ENCODE measurements at regions not wholly inside any gene's neighbourhood (a gene's known extent, or its start where the extent isn't known, plus 50 kb on each side); places are given as distances from the start of the nearest gene placed in this dataset.
"Not testable (repeated sequence)": the region's sequence is repeated elsewhere in the genome, so short reads cannot be mapped to it uniquely, and the experiment has no call there.

DNA sequence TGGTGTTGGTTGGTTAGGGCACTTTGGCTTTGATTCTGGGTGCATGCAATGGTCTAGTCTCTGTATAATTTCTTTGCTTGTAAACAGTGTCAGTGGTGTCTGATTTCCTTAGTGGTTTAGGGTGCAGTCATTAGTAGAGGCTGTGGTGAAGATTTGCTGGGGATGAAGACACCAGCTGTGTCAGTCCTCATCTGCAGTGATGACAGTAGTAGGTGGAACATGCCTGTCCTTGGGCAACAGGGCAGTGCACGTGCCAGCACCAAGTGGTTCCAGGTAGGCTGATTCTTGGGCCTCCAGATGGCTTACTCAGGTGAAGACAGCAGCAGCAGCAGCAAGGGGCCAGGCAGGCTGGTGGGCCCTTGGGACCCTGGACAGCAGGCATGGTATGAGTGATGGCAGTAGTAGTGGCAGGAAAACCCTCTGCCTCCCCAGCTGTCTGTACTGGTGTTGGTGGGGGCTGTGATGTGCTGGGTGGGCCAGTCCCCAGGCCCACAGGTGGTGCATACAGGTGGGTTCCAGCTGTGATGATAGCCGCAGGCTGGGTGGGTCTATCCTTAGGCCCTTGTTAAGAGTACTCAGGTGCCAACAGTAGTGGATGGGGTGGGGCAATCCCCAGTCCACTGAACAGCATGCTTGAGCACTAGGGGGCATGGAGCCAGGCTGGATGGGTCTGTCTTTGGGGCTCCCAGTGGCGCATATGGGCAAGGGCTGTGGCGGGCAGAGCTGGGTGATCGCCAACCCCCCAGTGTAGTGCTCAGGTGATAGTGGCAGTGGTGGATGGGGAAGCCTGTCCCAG lies 140.7 kb upstream of the THUMPD2 start:
- ChIA-PET CTCF (interaction anchor here (1.4 kb wide), 1 partner anchor 294 kb away, joined by 3 read pairs; no protein-coding TSS in a partner anchor), POLR2A (no interaction called here)
- H3K4me3 ChIP-seq (ENCODE audit: low read depth, low read length) = no peak overlapping the region
- TF ChIP-seq, protein P1, sequence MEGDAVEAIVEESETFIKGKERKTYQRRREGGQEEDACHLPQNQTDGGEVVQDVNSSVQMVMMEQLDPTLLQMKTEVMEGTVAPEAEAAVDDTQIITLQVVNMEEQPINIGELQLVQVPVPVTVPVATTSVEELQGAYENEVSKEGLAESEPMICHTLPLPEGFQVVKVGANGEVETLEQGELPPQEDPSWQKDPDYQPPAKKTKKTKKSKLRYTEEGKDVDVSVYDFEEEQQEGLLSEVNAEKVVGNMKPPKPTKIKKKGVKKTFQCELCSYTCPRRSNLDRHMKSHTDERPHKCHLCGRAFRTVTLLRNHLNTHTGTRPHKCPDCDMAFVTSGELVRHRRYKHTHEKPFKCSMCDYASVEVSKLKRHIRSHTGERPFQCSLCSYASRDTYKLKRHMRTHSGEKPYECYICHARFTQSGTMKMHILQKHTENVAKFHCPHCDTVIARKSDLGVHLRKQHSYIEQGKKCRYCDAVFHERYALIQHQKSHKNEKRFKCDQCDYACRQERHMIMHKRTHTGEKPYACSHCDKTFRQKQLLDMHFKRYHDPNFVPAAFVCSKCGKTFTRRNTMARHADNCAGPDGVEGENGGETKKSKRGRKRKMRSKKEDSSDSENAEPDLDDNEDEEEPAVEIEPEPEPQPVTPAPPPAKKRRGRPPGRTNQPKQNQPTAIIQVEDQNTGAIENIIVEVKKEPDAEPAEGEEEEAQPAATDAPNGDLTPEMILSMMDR (IDR thresholded peaks at IDR 0.05; ENCODE audit: insufficient read depth, low read length, missing control alignments) = no peak
- no peak for DNase-seq (ENCODE audit: low read depth, low spot score)

DNA sequence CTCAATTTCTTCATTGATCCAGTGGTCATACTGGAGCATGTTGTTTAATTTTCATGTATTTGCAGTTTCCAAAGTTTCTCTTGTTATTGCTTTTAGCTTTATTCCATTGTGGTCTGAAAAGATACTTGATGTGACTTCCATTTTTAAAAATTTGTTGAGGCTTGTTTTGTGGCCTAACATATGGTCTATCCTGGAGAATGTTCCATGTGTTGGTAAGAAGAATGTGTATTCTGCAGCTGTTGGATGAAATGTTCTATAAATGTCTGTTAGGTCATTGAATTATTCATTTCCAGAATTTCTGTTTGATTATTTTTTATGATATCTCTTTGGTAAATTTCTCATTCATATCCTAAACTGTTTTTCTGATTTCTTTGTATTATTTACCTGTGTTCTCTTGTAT lies 139.8 kb upstream of the THUMPD2 start:
- no peak overlapping the region for H3K4me3 ChIP-seq (ENCODE audit: low read depth, low read length)
- ChIA-PET CTCF (interaction anchor here (1.3 kb wide), 1 partner anchor 9 kb away, joined by 4 read pairs; no protein-coding TSS in a partner anchor), POLR2A (no interaction called here)
- TF ChIP-seq, protein P1 (IDR thresholded peaks at IDR 0.05; ENCODE audit: insufficient read depth, low read length, missing control alignments) = no peak
- DNase-seq (ENCODE audit: low read depth, low spot score) = no peak

DNA sequence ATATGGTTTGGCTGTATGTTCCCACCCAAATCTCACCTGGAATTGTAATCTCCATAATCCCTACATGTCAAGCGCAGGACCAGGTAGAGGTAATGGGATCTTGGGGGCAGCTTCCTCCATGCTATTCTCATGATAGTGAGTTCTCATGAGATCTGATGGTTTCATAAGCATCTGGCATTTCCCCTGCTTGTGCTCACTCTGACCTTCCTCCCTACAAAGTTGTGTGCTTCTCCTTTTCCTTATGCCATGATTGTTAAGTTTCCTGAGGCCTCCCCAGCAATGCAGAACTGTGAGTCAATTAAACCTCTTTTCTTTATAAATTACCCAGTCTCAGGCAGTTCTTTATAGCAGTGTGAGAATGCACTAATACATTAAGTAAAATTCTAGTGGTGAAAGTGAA lies 138.3 kb upstream of the THUMPD2 start:
- CTCF ChIA-PET; DNase-seq (ENCODE audit: low read depth, low spot score); POLR2A ChIA-PET; H3K4me3 ChIP-seq (ENCODE audit: low read depth, low read length): not testable (repeated sequence)

DNA sequence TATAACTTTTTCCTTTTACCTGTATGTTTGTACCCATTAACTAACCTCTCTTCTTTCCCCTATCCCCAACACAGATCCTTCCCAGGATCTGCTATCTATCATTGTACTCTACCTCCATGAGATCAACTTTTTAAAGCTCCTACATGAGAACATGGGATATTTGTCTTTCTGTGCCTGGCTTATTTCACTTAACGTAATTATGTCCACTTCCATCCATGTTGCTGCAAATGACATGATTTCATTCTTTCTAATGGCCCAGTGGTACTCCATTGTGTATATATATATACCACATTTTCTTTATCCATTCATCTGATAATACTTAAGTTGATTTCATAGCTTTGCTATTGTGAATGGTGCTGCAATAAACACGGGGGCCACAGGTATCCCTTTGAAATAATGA lies 135.9 kb upstream of the THUMPD2 start:
- CTCF ChIA-PET = interaction anchor here (0.7 to 2.2 kb wide), 11 partner anchors 8 to 1784 kb away, joined by 3 to 10 read pairs (median 3); no protein-coding TSS in a partner anchor
- no peak for DNase-seq (ENCODE audit: low read depth, low spot score)
- POLR2A ChIA-PET = no interaction called here
- TF ChIP-seq, protein P1 (IDR thresholded peaks at IDR 0.05; ENCODE audit: insufficient read depth, low read length, missing control alignments) = no peak
- H3K4me3 ChIP-seq (ENCODE audit: low read depth, low read length) = no peak overlapping the region

DNA sequence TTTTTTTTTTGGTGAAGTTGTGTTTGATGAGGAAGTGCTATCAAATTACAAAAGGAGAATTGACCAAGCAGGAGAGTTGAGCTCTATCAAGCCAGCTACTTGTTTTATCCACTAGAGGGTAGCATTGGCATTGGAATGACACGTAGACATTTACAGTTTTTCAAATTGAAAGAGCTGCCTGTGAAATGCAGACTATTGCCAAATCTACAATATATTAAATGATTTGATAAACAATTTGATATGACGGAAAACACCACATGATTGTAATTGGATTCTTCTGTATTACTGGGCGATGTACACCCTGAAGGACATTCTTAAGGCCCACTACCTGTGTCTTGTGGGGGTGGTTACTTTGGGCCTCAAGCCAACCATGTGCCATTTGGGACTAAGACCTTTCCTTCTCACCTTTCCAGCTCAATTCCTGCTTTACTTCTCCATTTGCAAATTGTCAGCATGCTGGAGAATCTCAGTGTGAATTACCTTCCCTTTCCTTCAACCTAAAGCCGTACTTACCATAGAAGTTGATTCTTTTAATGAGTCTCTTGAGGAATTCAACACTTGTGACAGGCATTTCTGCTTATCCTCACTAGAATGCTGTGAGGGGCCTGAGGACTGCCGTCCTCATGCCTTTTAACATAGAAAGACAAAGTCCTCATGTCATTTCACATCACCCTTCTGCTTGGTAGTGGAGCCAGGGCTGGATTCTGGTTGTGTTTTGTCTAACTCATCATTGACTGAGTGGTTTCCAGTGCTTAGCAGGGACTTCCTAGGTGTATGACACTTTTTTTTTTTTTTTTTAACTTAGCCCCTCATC lies 134.8 kb upstream of the THUMPD2 start:
- TF ChIP-seq, protein P1 (IDR thresholded peaks at IDR 0.05; ENCODE audit: insufficient read depth, low read length, missing control alignments) = peak; percentile 54
- CTCF ChIA-PET = interaction anchor here (0.6 to 2.2 kb wide), 39 partner anchors 9 to 1785 kb away, joined by 3 to 10 read pairs (median 3); no protein-coding TSS in a partner anchor
- POLR2A ChIA-PET = interaction anchor here (0.6 to 1.3 kb wide), 8 partner anchors 117 to 524 kb away, joined by 3 to 9 read pairs (median 4); no protein-coding TSS in a partner anchor
- peak; percentile 56 for DNase-seq (ENCODE audit: low read depth, low spot score)
- H3K4me3 ChIP-seq (ENCODE audit: low read depth, low read length) = no peak overlapping the region

DNA sequence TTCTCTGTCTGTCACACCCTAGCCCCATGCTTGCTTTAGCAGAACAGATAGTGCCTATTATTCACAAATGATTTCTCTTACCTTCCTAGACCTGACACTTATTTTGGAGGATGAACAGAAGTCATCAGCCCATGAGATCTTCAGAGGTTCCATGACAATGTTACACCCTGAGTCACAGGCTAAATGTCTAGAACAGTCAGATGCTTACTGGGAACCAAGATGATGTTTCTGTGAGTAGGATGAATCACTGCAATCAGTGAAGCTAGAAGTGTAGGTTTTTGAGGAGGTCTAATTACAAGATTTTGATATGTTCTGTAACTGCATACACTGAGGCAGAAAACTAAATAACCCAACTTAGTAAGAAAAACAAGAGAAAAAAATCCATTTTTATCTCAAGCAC lies 123.0 kb upstream of the THUMPD2 start:
- ChIA-PET POLR2A (no interaction called here), CTCF (interaction anchor here (1.3 kb wide), 1 partner anchor 10 kb away, joined by 5 read pairs; no protein-coding TSS in a partner anchor)

More for the DNA sequence above, 123.0 kb upstream of the THUMPD2 start:
- TF ChIP-seq, protein P1 (IDR thresholded peaks at IDR 0.05; ENCODE audit: insufficient read depth, low read length, missing control alignments) = no peak
- DNase-seq (ENCODE audit: low read depth, low spot score) = peak; percentile 55
- H3K4me3 ChIP-seq (ENCODE audit: low read depth, low read length) = no peak overlapping the region
